IMR-90 (cell line): ENCODE measurements at regions not wholly inside any gene's neighbourhood (a gene's known extent, or its start where the extent isn't known, plus 50 kb on each side); places are given as distances from the start of the nearest gene placed in this dataset.

Source experiments
- ATAC-seq: fragments of 200-7000 bp; cut with Tn5 transposase; 2 replicates; pipeline ENCODE4 v1.9.1; 2020; ENCODE audit warnings: low read depth, mild to moderate bottlenecking, moderate library complexity
- BruUV-seq: library from RNA; stranded (reverse); fragments of 400-500 nt; replicated peaks from 2 replicates; lab custom pipeline; 2021; lab: Mats Ljungman, UMichigan
- CTCF ChIA-PET: fragments of 300-600 bp; formaldehyde crosslinking; extraction: SDS; loops from one replicate; lab custom pipeline; 2021; ENCODE audit warnings: antibody characterized with exemption; lab: Yijun Ruan, JAX
- POLR2A ChIA-PET: fragments of 300-600 bp; sonication (Branson Sonifier 250); formaldehyde crosslinking; loops from one replicate; lab custom pipeline; 2022; ENCODE audit warnings: antibody characterized with exemption; ENCODE audit not compliant: unreplicated experiment; lab: Charles Lee
- DNase-seq: peaks from one replicate; pipeline ENCODE4 v3.0.0; 2013
- H2AFZ ChIP-seq: replicated peaks from 2 replicates; pipeline ENCODE3; 2013; ENCODE audit warnings: low read length, mild to moderate bottlenecking; ENCODE audit not compliant: poor library complexity
- H2AK5ac ChIP-seq: 2 replicates; pipeline ENCODE4 v1.6.1; 2013; ENCODE audit warnings: low read depth, low read length, inconsistent platforms
- H2AK9ac ChIP-seq: replicated peaks from 2 replicates; pipeline ENCODE3; 2013; ENCODE audit warnings: mild to moderate bottlenecking, low read depth, low read length, moderate library complexity; ENCODE audit not compliant: poor library complexity
- H2BK120ac ChIP-seq: 2 replicates; pipeline ENCODE4 v1.6.1; 2013; ENCODE audit warnings: low read depth, low read length, inconsistent platforms
- H2BK15ac ChIP-seq: 3 replicates; pipeline ENCODE4 v1.6.1; 2013; ENCODE audit warnings: low read depth, low read length, inconsistent platforms
- H2BK20ac ChIP-seq: 2 replicates; pipeline ENCODE4 v1.6.1; 2013; ENCODE audit warnings: low read depth, mild to moderate bottlenecking, inconsistent platforms, low read length, moderate library complexity
- H2BK5ac ChIP-seq: 2 replicates; pipeline ENCODE4 v1.6.1; 2013; ENCODE audit warnings: mild to moderate bottlenecking, low read depth, low read length, inconsistent platforms; ENCODE audit not compliant: poor library complexity, severe bottlenecking
- H3K14ac ChIP-seq: replicated peaks from 2 replicates; pipeline ENCODE4 v1.6.1; 2013; ENCODE audit warnings: low read depth, low read length, inconsistent platforms
- H3K18ac ChIP-seq: 2 replicates; pipeline ENCODE4 v1.6.1; 2013; ENCODE audit warnings: low read depth, low read length, control low read depth
- H3K23ac ChIP-seq: 2 replicates; pipeline ENCODE4 v1.6.1; 2013; ENCODE audit warnings: low read depth, low read length, inconsistent platforms
- H3K27ac ChIP-seq: 2 replicates; pipeline ENCODE4 v1.5.1; 2013; ENCODE audit warnings: mild to moderate bottlenecking, control low read depth, low read length; ENCODE audit not compliant: insufficient read depth
- H3K27me3 ChIP-seq: 2 replicates; pipeline ENCODE4 v1.6.1; 2013; ENCODE audit warnings: low read length; ENCODE audit not compliant: control insufficient read depth, insufficient read depth
- H3K36me3 ChIP-seq: 2 replicates; pipeline ENCODE4 v1.6.1; 2013; ENCODE audit warnings: low read length, mixed read lengths; ENCODE audit not compliant: control insufficient read depth, insufficient read depth
- H3K4ac ChIP-seq: 2 replicates; pipeline ENCODE4 v1.6.1; 2013; ENCODE audit warnings: low read depth, low read length, inconsistent platforms
- H3K4me1 ChIP-seq: 2 replicates; pipeline ENCODE4 v1.6.1; 2013; ENCODE audit warnings: low read length, mixed read lengths; ENCODE audit not compliant: control insufficient read depth, insufficient read depth
- H3K4me2 ChIP-seq: 2 replicates; pipeline ENCODE4 v1.6.1; 2013; ENCODE audit warnings: low read depth, mild to moderate bottlenecking, control low read depth, low read length, moderate library complexity
- H3K4me3 ChIP-seq: 2 replicates; pipeline ENCODE4 v1.5.1; 2013; ENCODE audit warnings: low read depth, mild to moderate bottlenecking, control low read depth, low read length, moderate library complexity; ENCODE audit not compliant: insufficient read depth
- H3K56ac ChIP-seq: 2 replicates; pipeline ENCODE4 v1.6.1; 2013; ENCODE audit warnings: low read length, inconsistent platforms; ENCODE audit not compliant: insufficient read depth; ENCODE audit errors: extremely low read depth
- H3K79me1 ChIP-seq, 2 experiments: 2 replicates each; pipeline ENCODE4 v1.6.1; 2013; ENCODE audit warnings: low read length in 2 of 2, inconsistent platforms in 1 of 2, low read depth in 1 of 2
- H3K9ac ChIP-seq: 2 replicates; pipeline ENCODE4 v1.6.1; 2013; ENCODE audit warnings: low read depth, low read length, control low read depth
- H3K9me1 ChIP-seq: 2 replicates; pipeline ENCODE4 v1.6.1; 2013; ENCODE audit warnings: low read length, inconsistent platforms; ENCODE audit not compliant: insufficient read depth
- H3K9me3 ChIP-seq: 2 replicates; pipeline ENCODE4 v1.6.1; 2013; ENCODE audit warnings: low read length; ENCODE audit not compliant: control insufficient read depth, insufficient read depth
- H4K20me1 ChIP-seq: 2 replicates; pipeline ENCODE4 v1.6.1; 2013; ENCODE audit warnings: low read length, inconsistent platforms; ENCODE audit not compliant: insufficient read depth
- H4K5ac ChIP-seq: 2 replicates; pipeline ENCODE4 v1.6.1; 2013; ENCODE audit warnings: mild to moderate bottlenecking, low read depth, low read length, control low read depth
- H4K8ac ChIP-seq, 2 experiments: 2 replicates each; pipeline ENCODE4 v1.6.1; 2013; ENCODE audit warnings: low read depth in 2 of 2, low read length in 2 of 2, control low read depth in 1 of 2, inconsistent platforms in 1 of 2
- H4K91ac ChIP-seq: 2 replicates; pipeline ENCODE4 v1.6.1; 2013; ENCODE audit warnings: low read depth, low read length, inconsistent platforms; ENCODE audit not compliant: insufficient read depth
- NFE2L2 ChIP-seq: fragments of 150-350 bp; IDR thresholded peaks from 2 replicates; pipeline ENCODE4 v1.6.1; 2016; ENCODE audit warnings: low read depth, mild to moderate bottlenecking, low read length
- WGBS, 2 experiments: methylation state at CpG; one replicate each; pipeline versions ENCODE4 v1.1.5 to v1.1.7; 2013; ENCODE audit warnings: missing lambda C conversion rate in 2 of 2; ENCODE audit not compliant: insufficient read length in 1 of 2; ENCODE audit errors: extremely low coverage in 2 of 2; 5-methylcytosine and 5-hydroxymethylcytosine counted together
- dilution Hi-C: fragments of 300-500 bp; cut with HindIII; formaldehyde crosslinking; loops from one replicate; pipeline ENCODE4 v1.14.3; 2018; ENCODE audit warnings: low sequenced_read_pairs; ENCODE audit not compliant: unreplicated experiment
- in situ Hi-C: fragments of 300-500 bp; cut with MboI; formaldehyde crosslinking; loops from 3 replicates; pipeline ENCODE4 v1.14.3; 2019; ENCODE audit warnings: low sequenced_read_pairs, inconsistent platforms, mixed read lengths
- intact Hi-C: fragments of 100-400 bp; cut with micrococcal nuclease; formaldehyde crosslinking; loops from 2 replicates; pipeline ENCODE4 v1.10.0; 2022

DNA sequence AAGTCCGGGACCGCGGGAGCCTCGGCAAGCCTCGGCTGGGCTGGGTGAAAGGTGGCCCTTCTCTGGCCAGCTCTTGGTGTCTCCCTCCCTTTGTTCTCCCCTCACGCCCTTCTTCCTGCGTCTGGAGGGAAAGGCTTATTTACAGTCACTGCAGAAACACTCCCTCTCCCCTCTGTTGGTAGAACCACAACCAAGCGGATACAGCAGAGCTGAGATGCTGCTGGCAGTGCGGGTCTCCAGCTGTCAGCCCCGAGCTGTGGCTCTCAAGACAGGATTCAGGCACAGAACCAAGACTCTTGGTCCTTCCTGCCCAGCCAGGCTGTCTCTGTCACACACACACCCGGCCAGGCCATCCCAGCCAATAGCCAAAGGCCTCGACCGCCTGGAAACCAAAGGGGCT is 133.3 kb downstream of the ENGASE start:
- no CpG with 5 or more reads among the region's 13 CpGs for WGBS, 2 experiments
- ATAC-seq, result no peak
- H3K27me3 ChIP-seq, result peaks cover 28% of the 10 kb centered on the region; the same call in 1 of the 2 replicates

More for the DNA sequence above, 133.3 kb downstream of the ENGASE start:
- Histone ChIP-seq H4K8ac (no peak overlapping the region), H3K4me2 (no peak overlapping the region), H3K9me3 (no peaks in the 10 kb centered on the region), H4K5ac (no peak overlapping the region), H3K36me3 (no peaks in the 10 kb centered on the region), H4K91ac (no peak overlapping the region), H2BK20ac (no peak overlapping the region), H3K23ac (no peak overlapping the region), H3K18ac (no peak overlapping the region), H4K20me1 (no peaks in the 10 kb centered on the region), H2BK5ac (no peak overlapping the region), H3K4me1 (no peaks in the 10 kb centered on the region), H3K4me3 (no peak overlapping the region), H3K27ac (no peak overlapping the region), H3K4ac (no peak overlapping the region), H3K79me1 (no peaks in the 10 kb centered on the region), H3K56ac (no peak overlapping the region), H2BK15ac (no peak overlapping the region), H2AFZ (peak overlapping the region; percentile 3), H3K9ac (no peak overlapping the region), H3K9me1 (no peaks in the 10 kb centered on the region), H2AK5ac (no peak overlapping the region), H2BK120ac (no peak overlapping the region), H3K14ac (no peak overlapping the region), H2AK9ac (no peak overlapping the region)
- no peak for DNase-seq
- TF ChIP-seq NFE2L2, result no peak
- no TSS peak for BruUV-seq
- intact Hi-C loops (no loop called here), dilution Hi-C loops (no loop called here), in situ Hi-C loops (no loop called here)
- POLR2A ChIA-PET, result no interaction called here
- CTCF ChIA-PET, result no interaction called here
